CD14-positive monocyte (primary cell): ENCODE measurements at regions not wholly inside any gene's neighbourhood (a gene's known extent, or its start where the extent isn't known, plus 50 kb on each side); places are given as distances from the start of the nearest gene placed in this dataset.

Source experiments
- DNase-seq, 3 donors: peaks; one replicate each; pipeline ENCODE4 v3.0.0-alpha.2; 2011 to 2022
- H2AFZ ChIP-seq: 2 replicates; pipeline ENCODE4 v1.6.0; 2012; ENCODE audit warnings: mild to moderate bottlenecking, low read depth, low read length, inconsistent platforms; ENCODE audit not compliant: insufficient read depth, poor library complexity, severe bottlenecking
- H3K27ac ChIP-seq, 2 donors: 1 replicate in 1 of 2; 2 replicates in 1 of 2; pipeline ENCODE4 v1.5.1; 2012 to 2013; ENCODE audit warnings: low read length in 2 of 2, control low read depth in 1 of 2, inconsistent platforms in 1 of 2, low read depth in 1 of 2, mild to moderate bottlenecking in 1 of 2
- H3K27me3 ChIP-seq, 2 donors: one replicate each; pipeline versions ENCODE4 v1.6.0 to v1.6.1; 2011 to 2013; ENCODE audit warnings: low read length in 2 of 2; ENCODE audit not compliant: control insufficient read depth in 2 of 2, insufficient read depth in 2 of 2
- H3K36me3 ChIP-seq, 2 donors: replicated peaks in 1 of 2; 1 replicate in 1 of 2; 2 replicates in 1 of 2; pipeline versions ENCODE4 v1.5.1 to v1.6.1; 2012 to 2013; ENCODE audit warnings: low read length in 2 of 2, control low read depth in 1 of 2, inconsistent platforms in 1 of 2, mild to moderate bottlenecking in 1 of 2; ENCODE audit not compliant: insufficient read depth in 2 of 2, control insufficient read depth in 1 of 2
- H3K4me1 ChIP-seq, 2 donors: 1 replicate in 1 of 2; 2 replicates in 1 of 2; pipeline versions ENCODE4 v1.5.1 to v1.6.1; 2012 to 2013; ENCODE audit warnings: low read length in 2 of 2, control low read depth in 1 of 2, inconsistent platforms in 1 of 2, mild to moderate bottlenecking in 1 of 2, moderate library complexity in 1 of 2; ENCODE audit not compliant: insufficient read depth in 2 of 2, control insufficient read depth in 1 of 2
- H3K4me2 ChIP-seq: replicated peaks from 2 replicates; pipeline ENCODE3; 2012; ENCODE audit warnings: low read length, moderate library complexity, mild to moderate bottlenecking; ENCODE audit not compliant: poor library complexity, severe bottlenecking; ENCODE audit errors: extremely low read depth
- H3K4me3 ChIP-seq, 3 experiments: fragments of 200-600 bp in 1 of 3; sonication (generic) in 1 of 3; replicated peaks in 1 of 3; 1 replicate in 2 of 3; 2 replicates in 1 of 3; pipeline ENCODE4 v1.5.1; 2011 to 2013; ENCODE audit warnings: low read length in 3 of 3, mild to moderate bottlenecking in 3 of 3, control low read depth in 2 of 3, low read depth in 2 of 3, inconsistent platforms in 1 of 3, moderate library complexity in 1 of 3
- H3K79me2 ChIP-seq: 2 replicates; pipeline ENCODE4 v1.6.0; 2012; ENCODE audit warnings: mild to moderate bottlenecking, control low read depth, inconsistent platforms, low read length, moderate library complexity; ENCODE audit not compliant: insufficient read depth
- H3K9ac ChIP-seq: 2 replicates; pipeline ENCODE4 v1.6.0; 2017; ENCODE audit warnings: low read length, mild to moderate bottlenecking; ENCODE audit not compliant: insufficient read depth, poor library complexity, severe bottlenecking
- H3K9me3 ChIP-seq, 2 donors: replicated peaks in 1 of 2; 1 replicate in 1 of 2; 2 replicates in 1 of 2; pipeline versions ENCODE4 v1.5.1 to v1.6.1; 2012 to 2013; ENCODE audit warnings: low read length in 2 of 2, control low read depth in 1 of 2; ENCODE audit not compliant: control insufficient read depth in 1 of 2, insufficient read depth in 1 of 2
- H4K20me1 ChIP-seq: 2 replicates; pipeline ENCODE4 v1.6.0; 2012; ENCODE audit warnings: mild to moderate bottlenecking, low read length, control low read depth, moderate library complexity; ENCODE audit not compliant: insufficient read depth
- H3K27ac Mint-ChIP-seq, 7 donors: one replicate each; pipeline ENCODE4 v1.8.0; 2020; ENCODE audit warnings: mild to moderate bottlenecking in 7 of 7, mixed read lengths in 7 of 7, moderate library complexity in 6 of 7, inconsistent platforms in 2 of 7
- H3K27me3 Mint-ChIP-seq, 3 donors: one replicate each; pipeline ENCODE4 v1.8.0; 2021 to 2022; ENCODE audit warnings: low read depth in 3 of 3, mild to moderate bottlenecking in 3 of 3, mixed read lengths in 3 of 3, moderate library complexity in 3 of 3, inconsistent platforms in 1 of 3
- H3K36me3 Mint-ChIP-seq, 2 donors: one replicate each; pipeline ENCODE4 v1.8.0; 2020; ENCODE audit warnings: mixed read lengths in 2 of 2, inconsistent platforms in 1 of 2, mild to moderate bottlenecking in 1 of 2
- H3K4me1 Mint-ChIP-seq: one replicate; pipeline ENCODE4 v1.8.0; 2020; ENCODE audit warnings: mild to moderate bottlenecking, mixed read lengths
- H3K4me3 Mint-ChIP-seq, 2 donors: one replicate each; pipeline ENCODE4 v1.8.0; 2020; ENCODE audit warnings: mild to moderate bottlenecking in 2 of 2, mixed read lengths in 2 of 2, moderate library complexity in 1 of 2
- H3K9me3 Mint-ChIP-seq, 7 donors: one replicate each; pipeline ENCODE4 v1.8.0; 2020 to 2022; ENCODE audit warnings: mixed read lengths in 7 of 7, mild to moderate bottlenecking in 6 of 7, moderate library complexity in 6 of 7, inconsistent platforms in 2 of 7
- WGBS: methylation state at CpG from one replicate; pipeline ENCODE4 v1.1.5; 2013; ENCODE audit warnings: missing lambda C conversion rate; ENCODE audit not compliant: insufficient coverage; 5-methylcytosine and 5-hydroxymethylcytosine counted together
- intact Hi-C, 2 donors: fragments of 100-400 bp; cut with micrococcal nuclease; formaldehyde crosslinking; loops; one replicate each; pipeline versions ENCODE4 v1.15.0 to v1.15.1; 2023
- TF ChIP-seq, protein P1 (sequence below): fragments of 200-600 bp; IDR thresholded peaks from one replicate; pipeline ENCODE4 v1.8.0; 2022; ENCODE audit warnings: antibody characterized with exemption, mild to moderate bottlenecking

DNA sequence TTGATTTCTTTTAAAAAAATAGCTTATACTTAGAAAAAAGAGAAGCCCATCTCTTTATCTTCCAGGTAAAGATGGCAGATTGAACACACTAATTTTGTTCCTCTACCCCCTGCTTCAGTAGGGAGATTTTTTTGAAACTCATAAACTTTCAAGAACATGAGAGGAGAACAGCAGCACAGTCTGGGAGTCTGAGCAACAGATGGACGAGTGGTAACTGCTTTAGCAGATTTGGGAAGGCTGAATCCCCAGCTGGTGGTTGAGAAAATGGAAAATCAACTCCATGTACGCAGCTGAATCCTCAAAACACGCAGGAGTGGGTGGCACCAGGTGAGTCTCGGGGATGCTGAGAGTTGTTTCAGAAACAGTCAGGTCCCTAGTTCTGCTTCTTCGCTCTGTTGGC, 114.6 kb upstream of the CTBP2 start:
- TF ChIP-seq, protein P1, sequence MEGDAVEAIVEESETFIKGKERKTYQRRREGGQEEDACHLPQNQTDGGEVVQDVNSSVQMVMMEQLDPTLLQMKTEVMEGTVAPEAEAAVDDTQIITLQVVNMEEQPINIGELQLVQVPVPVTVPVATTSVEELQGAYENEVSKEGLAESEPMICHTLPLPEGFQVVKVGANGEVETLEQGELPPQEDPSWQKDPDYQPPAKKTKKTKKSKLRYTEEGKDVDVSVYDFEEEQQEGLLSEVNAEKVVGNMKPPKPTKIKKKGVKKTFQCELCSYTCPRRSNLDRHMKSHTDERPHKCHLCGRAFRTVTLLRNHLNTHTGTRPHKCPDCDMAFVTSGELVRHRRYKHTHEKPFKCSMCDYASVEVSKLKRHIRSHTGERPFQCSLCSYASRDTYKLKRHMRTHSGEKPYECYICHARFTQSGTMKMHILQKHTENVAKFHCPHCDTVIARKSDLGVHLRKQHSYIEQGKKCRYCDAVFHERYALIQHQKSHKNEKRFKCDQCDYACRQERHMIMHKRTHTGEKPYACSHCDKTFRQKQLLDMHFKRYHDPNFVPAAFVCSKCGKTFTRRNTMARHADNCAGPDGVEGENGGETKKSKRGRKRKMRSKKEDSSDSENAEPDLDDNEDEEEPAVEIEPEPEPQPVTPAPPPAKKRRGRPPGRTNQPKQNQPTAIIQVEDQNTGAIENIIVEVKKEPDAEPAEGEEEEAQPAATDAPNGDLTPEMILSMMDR, result no peak
- intact Hi-C loops, result no loop called here
- Histone ChIP-seq H3K27ac (no peak overlapping the region), H3K9ac (no peak overlapping the region), H3K4me3 (no peak overlapping the region), H3K4me1 (no peaks in the 10 kb centered on the region), H3K27me3 (no peaks in the 10 kb centered on the region), H3K79me2 (no peaks in the 10 kb centered on the region), H3K4me2 (no peak overlapping the region), H2AFZ (no peak overlapping the region), H3K9me3 (peaks cover 0 to 3% of the 10 kb centered on the region in 2 donors), H3K36me3 (no peaks in the 10 kb centered on the region), H4K20me1 (no peaks in the 10 kb centered on the region)
- 90% methylated on average over 5 of the region's 5 CpGs for WGBS
- Mint-ChIP-seq H3K36me3 (no peaks in the 10 kb centered on the region), H3K9me3 (peaks cover 3 to 14% (median 4%) of the 10 kb centered on the region in 7 donors), H3K27me3 (peaks cover 0 to 3% (median 0%) of the 10 kb centered on the region in 3 donors), H3K27ac (no peak overlapping the region), H3K4me1 (no peaks in the 10 kb centered on the region), H3K4me3 (no peak overlapping the region)
- no peak for DNase-seq

DNA sequence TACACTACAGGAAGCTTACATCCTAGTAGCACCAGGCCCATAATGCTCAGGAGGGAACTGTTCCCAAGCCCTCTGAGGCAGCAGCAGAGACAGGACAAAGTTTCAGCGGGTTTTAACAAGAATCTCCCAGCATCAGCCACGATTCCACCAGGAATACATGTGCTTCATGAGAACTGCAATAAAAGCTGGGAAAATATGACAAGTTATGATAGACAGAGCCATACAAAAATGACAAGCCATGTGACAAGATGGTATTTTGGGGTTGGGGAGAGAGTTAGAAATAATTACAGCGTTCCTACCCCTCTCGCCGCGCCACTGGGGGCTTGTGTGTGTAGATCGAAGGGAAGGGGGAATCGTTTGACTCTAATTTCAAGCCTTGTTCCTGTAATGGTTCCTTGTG, 112.7 kb upstream of the CTBP2 start:
- H3K36me3 Mint-ChIP-seq, result no peaks in the 10 kb centered on the region
- no peaks in the 10 kb centered on the region for H3K4me1 Mint-ChIP-seq
- Histone ChIP-seq H3K4me1 (no peaks in the 10 kb centered on the region), H3K9me3 (peaks cover 0 to 3% of the 10 kb centered on the region in 2 donors), H3K4me2 (no peak overlapping the region), H3K36me3 (no peaks in the 10 kb centered on the region), H3K27me3 (no peaks in the 10 kb centered on the region), H3K79me2 (no peaks in the 10 kb centered on the region), H4K20me1 (no peaks in the 10 kb centered on the region), H3K4me3 (no peak overlapping the region), H2AFZ (no peak overlapping the region), H3K9ac (no peak overlapping the region), H3K27ac (no peak overlapping the region)
- 83% methylated on average over 1 of the region's 8 CpGs for WGBS
- H3K27me3 Mint-ChIP-seq, result peaks cover 0 to 3% (median 2%) of the 10 kb centered on the region in 3 donors
- H3K4me3 Mint-ChIP-seq, result no peak overlapping the region
- intact Hi-C loops, result no loop called here
- TF ChIP-seq, protein P1, result no peak
- H3K9me3 Mint-ChIP-seq, result peaks cover 3 to 14% (median 4%) of the 10 kb centered on the region in 7 donors
- DNase-seq, result no peak
- H3K27ac Mint-ChIP-seq, result no peak overlapping the region
